GM23338 (cell line): ENCODE measurements at regions not wholly inside any gene's neighbourhood (a gene's known extent, or its start where the extent isn't known, plus 50 kb on each side); places are given as distances from the start of the nearest gene placed in this dataset.

Experiments used
- ATAC-seq: fragments of 200-7000 bp; cut with Tn5 transposase; 3 replicates; pipeline ENCODE4 v1.9.1; 2020
- DNase-seq: peaks from one replicate; pipeline ENCODE4 v3.0.0-alpha.2; 2015; ENCODE audit warnings: low spot score
- H2AFZ ChIP-seq: fragments of 200-600 bp; sonication (generic); 2 replicates; pipeline ENCODE4 v1.8.0; 2016; ENCODE audit warnings: antibody characterized with exemption, mild to moderate bottlenecking, moderate library complexity
- H3F3A ChIP-seq: fragments of 200-600 bp; sonication (generic); replicated peaks from 2 replicates; pipeline ENCODE4 v1.8.0; 2017; ENCODE audit warnings: antibody characterized with exemption, mixed run types, low read depth
- H3K27ac ChIP-seq: fragments of 200-600 bp; sonication (generic); 2 replicates; pipeline ENCODE4 v1.6.1; 2016; ENCODE audit warnings: low read depth
- H3K27me3 ChIP-seq: fragments of 200-600 bp; sonication (generic); 2 replicates; pipeline ENCODE4 v1.8.0; 2016; ENCODE audit warnings: mild to moderate bottlenecking, mixed run types, moderate library complexity; ENCODE audit not compliant: insufficient read depth
- H3K36me3 ChIP-seq: fragments of 200-600 bp; sonication (generic); 2 replicates; pipeline ENCODE4 v1.8.0; 2016; ENCODE audit warnings: mild to moderate bottlenecking; ENCODE audit not compliant: insufficient read depth
- H3K4me1 ChIP-seq: fragments of 200-600 bp; sonication (generic); 2 replicates; pipeline ENCODE4 v1.8.0; 2016; ENCODE audit warnings: mild to moderate bottlenecking, moderate library complexity; ENCODE audit not compliant: insufficient read depth
- H3K4me2 ChIP-seq: fragments of 200-600 bp; sonication (generic); 2 replicates; pipeline ENCODE4 v1.7.1; 2017; ENCODE audit warnings: mixed run types
- H3K4me3 ChIP-seq: fragments of 200-600 bp; sonication (generic); 2 replicates; pipeline ENCODE4 v1.6.1; 2016; ENCODE audit warnings: mixed run types
- H3K79me2 ChIP-seq: fragments of 200-600 bp; sonication (generic); replicated peaks from 2 replicates; pipeline ENCODE4 v1.8.0; 2017; ENCODE audit warnings: mild to moderate bottlenecking; ENCODE audit not compliant: insufficient read depth
- H3K9me2 ChIP-seq: fragments of 200-600 bp; sonication (generic); 2 replicates; pipeline ENCODE4 v1.8.0; 2017; ENCODE audit not compliant: insufficient read depth
- H4K20me1 ChIP-seq: fragments of 200-600 bp; sonication (generic); replicated peaks from 2 replicates; pipeline ENCODE4 v1.8.0; 2017; ENCODE audit warnings: mild to moderate bottlenecking; ENCODE audit not compliant: insufficient read depth
- H3K27ac Mint-ChIP-seq: 2 replicates; pipeline ENCODE4 v1.8.0; 2020; ENCODE audit warnings: inconsistent platforms, mild to moderate bottlenecking, moderate library complexity, mixed read lengths
- H3K27me3 Mint-ChIP-seq: 3 replicates; pipeline ENCODE4 v1.8.0; 2022; ENCODE audit warnings: low read depth, mild to moderate bottlenecking, moderate library complexity, mixed read lengths, inconsistent platforms; ENCODE audit not compliant: insufficient read depth, poor library complexity
- H3K36me3 Mint-ChIP-seq: 3 replicates; pipeline ENCODE4 v1.8.0; 2021; ENCODE audit warnings: low read depth, mild to moderate bottlenecking, inconsistent platforms, moderate library complexity, mixed read lengths
- H3K4me1 Mint-ChIP-seq: 3 replicates; pipeline ENCODE4 v1.8.0; 2020; ENCODE audit warnings: mild to moderate bottlenecking, inconsistent platforms, mixed read lengths
- H3K4me3 Mint-ChIP-seq: 3 replicates; pipeline ENCODE4 v1.8.0; 2021; ENCODE audit warnings: moderate library complexity, mild to moderate bottlenecking, inconsistent platforms, mixed read lengths
- H3K9me3 Mint-ChIP-seq: 3 replicates; pipeline ENCODE4 v1.8.0; 2020; ENCODE audit warnings: moderate library complexity, mild to moderate bottlenecking, inconsistent platforms, mixed read lengths
- ETS1 ChIP-seq: IDR thresholded peaks from 2 replicates; pipeline ENCODE4 v1.6.1; 2016; ENCODE audit warnings: antibody characterized with exemption
- EZH2 ChIP-seq: fragments of 200-600 bp; sonication (generic); IDR thresholded peaks from one replicate; pipeline ENCODE4 v1.8.0; 2017; ENCODE audit warnings: antibody characterized with exemption, mild to moderate bottlenecking, low read depth; ENCODE audit not compliant: unreplicated experiment
- JUNB ChIP-seq: IDR thresholded peaks from one replicate; pipeline ENCODE4 v1.6.1; 2016; ENCODE audit warnings: antibody characterized with exemption; ENCODE audit not compliant: unreplicated experiment
- NANOG ChIP-seq: IDR thresholded peaks from 2 replicates; pipeline ENCODE4 v1.6.1; 2016; ENCODE audit warnings: antibody characterized with exemption, borderline replicate concordance
- STAT1 ChIP-seq: IDR thresholded peaks from one replicate; pipeline ENCODE4 v1.6.1; 2016; ENCODE audit warnings: antibody characterized with exemption; ENCODE audit not compliant: unreplicated experiment
- ZNF114 ChIP-seq: fragments of 250-450 bp; sonication (Bioruptor Pico); IDR thresholded peaks from 2 replicates; pipeline ENCODE4 v1.5.0; 2020; ENCODE audit warnings: mild to moderate bottlenecking, moderate library complexity
- ZNF462 ChIP-seq: fragments of 250-450 bp; sonication (Bioruptor Pico); IDR thresholded peaks from 2 replicates; pipeline ENCODE4 v1.5.0; 2020; ENCODE audit warnings: mild to moderate bottlenecking, moderate library complexity
- TF ChIP-seq, protein P1 (sequence below), 2 experiments: fragments of 200-600 bp in 1 of 2; sonication (generic) in 1 of 2; conservative IDR thresholded peaks; 2 replicates each; pipeline versions ENCODE4 v1.5.1 to v1.6.1; 2016 to 2017; ENCODE audit warnings: antibody characterized with exemption in 2 of 2, low read depth in 2 of 2, mild to moderate bottlenecking in 2 of 2, moderate library complexity in 1 of 2
- TF ChIP-seq, protein P2 (sequence below): IDR thresholded peaks from one replicate; pipeline ENCODE4 v1.6.1; 2018; ENCODE audit warnings: antibody characterized with exemption; ENCODE audit not compliant: unreplicated experiment

- TF ChIP-seq, protein P1, sequence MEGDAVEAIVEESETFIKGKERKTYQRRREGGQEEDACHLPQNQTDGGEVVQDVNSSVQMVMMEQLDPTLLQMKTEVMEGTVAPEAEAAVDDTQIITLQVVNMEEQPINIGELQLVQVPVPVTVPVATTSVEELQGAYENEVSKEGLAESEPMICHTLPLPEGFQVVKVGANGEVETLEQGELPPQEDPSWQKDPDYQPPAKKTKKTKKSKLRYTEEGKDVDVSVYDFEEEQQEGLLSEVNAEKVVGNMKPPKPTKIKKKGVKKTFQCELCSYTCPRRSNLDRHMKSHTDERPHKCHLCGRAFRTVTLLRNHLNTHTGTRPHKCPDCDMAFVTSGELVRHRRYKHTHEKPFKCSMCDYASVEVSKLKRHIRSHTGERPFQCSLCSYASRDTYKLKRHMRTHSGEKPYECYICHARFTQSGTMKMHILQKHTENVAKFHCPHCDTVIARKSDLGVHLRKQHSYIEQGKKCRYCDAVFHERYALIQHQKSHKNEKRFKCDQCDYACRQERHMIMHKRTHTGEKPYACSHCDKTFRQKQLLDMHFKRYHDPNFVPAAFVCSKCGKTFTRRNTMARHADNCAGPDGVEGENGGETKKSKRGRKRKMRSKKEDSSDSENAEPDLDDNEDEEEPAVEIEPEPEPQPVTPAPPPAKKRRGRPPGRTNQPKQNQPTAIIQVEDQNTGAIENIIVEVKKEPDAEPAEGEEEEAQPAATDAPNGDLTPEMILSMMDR (conservative IDR thresholded peaks at IDR 0.05; ENCODE audit: low read depth in 2 of 2) = no peak
- TF ChIP-seq EZH2 = no peak
- no peak for TF ChIP-seq ZNF114 (CRISPR knock-in tag)
- TF ChIP-seq NANOG = no peak
- no peak for TF ChIP-seq JUNB
- TF ChIP-seq, protein P2, sequence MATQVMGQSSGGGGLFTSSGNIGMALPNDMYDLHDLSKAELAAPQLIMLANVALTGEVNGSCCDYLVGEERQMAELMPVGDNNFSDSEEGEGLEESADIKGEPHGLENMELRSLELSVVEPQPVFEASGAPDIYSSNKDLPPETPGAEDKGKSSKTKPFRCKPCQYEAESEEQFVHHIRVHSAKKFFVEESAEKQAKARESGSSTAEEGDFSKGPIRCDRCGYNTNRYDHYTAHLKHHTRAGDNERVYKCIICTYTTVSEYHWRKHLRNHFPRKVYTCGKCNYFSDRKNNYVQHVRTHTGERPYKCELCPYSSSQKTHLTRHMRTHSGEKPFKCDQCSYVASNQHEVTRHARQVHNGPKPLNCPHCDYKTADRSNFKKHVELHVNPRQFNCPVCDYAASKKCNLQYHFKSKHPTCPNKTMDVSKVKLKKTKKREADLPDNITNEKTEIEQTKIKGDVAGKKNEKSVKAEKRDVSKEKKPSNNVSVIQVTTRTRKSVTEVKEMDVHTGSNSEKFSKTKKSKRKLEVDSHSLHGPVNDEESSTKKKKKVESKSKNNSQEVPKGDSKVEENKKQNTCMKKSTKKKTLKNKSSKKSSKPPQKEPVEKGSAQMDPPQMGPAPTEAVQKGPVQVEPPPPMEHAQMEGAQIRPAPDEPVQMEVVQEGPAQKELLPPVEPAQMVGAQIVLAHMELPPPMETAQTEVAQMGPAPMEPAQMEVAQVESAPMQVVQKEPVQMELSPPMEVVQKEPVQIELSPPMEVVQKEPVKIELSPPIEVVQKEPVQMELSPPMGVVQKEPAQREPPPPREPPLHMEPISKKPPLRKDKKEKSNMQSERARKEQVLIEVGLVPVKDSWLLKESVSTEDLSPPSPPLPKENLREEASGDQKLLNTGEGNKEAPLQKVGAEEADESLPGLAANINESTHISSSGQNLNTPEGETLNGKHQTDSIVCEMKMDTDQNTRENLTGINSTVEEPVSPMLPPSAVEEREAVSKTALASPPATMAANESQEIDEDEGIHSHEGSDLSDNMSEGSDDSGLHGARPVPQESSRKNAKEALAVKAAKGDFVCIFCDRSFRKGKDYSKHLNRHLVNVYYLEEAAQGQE = no peak
- TF ChIP-seq ETS1 = no peak
Measured at GRCh38 chr6:9834233-9834632, 580.6 kb downstream of the TFAP2A start (continued).

DNA sequence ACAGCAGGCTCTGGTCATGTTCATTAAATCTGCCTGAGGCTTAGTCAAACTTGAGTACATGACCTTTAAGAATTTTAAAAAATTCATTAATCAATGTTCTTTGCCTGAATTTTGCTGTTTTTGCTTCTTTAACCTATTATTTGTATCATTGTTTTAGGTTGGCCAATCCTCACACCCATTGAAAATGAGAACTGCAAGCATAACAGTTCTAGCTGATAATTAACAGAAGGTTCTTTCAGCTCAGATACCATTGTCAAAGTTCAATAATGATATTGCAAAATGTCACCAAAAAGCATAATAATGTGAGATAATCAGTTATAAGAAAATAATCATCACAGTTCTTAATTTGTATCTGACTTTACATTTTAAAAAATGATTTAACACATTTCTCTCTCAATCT lies 583.1 kb downstream of the TFAP2A start:
- H3K36me3 Mint-ChIP-seq = no peaks in the 10 kb centered on the region
- H3K27ac Mint-ChIP-seq = no peak overlapping the region
- peaks cover 2% of the 10 kb centered on the region; the same call in 2 of the 3 replicates for H3K9me3 Mint-ChIP-seq
- H3K27me3 ChIP-seq = no peaks in the 10 kb centered on the region
- no peak overlapping the region for H3K4me3 Mint-ChIP-seq
- H2AFZ ChIP-seq = no peak overlapping the region
- no peak overlapping the region for H3K4me2 ChIP-seq
- ATAC-seq (no peak), DNase-seq (no peak)
- no peaks in the 10 kb centered on the region for H3K36me3 ChIP-seq
- no peak overlapping the region for H3K4me3 ChIP-seq
- no peaks in the 10 kb centered on the region for H3K4me1 ChIP-seq
- no peaks in the 10 kb centered on the region for H4K20me1 ChIP-seq
- H3K27ac ChIP-seq = no peak overlapping the region
- H3K27me3 Mint-ChIP-seq = no peaks in the 10 kb centered on the region
- 0 out of 3 replicates have a peak, but pooled peaks cover 3% of the 10 kb centered on the region for H3K4me1 Mint-ChIP-seq
- H3F3A ChIP-seq = no peaks in the 10 kb centered on the region
- no peaks in the 10 kb centered on the region for H3K79me2 ChIP-seq
- H3K9me2 ChIP-seq = no peaks in the 10 kb centered on the region
- TF ChIP-seq NANOG (no peak), ZNF462 (no peak), STAT1 (no peak), ZNF114 (CRISPR knock-in tag) (no peak)
